ENCODE measurements at regions not wholly inside any gene's neighbourhood (a gene's known extent, or its start where the extent isn't known, plus 50 kb on each side); places are given as distances from the start of the nearest gene placed in this dataset.

- no peak for DNase-seq
These were observed 104.4 kb upstream of the TAB2 start for GRCh38 chr6:149212892-149213801.

- no peak for DNase-seq
These were observed 103.7 kb upstream of the TAB2 start for GRCh38 chr6:149213829-149214228.

- no peak for DNase-seq
These were observed 101.1 kb upstream of the TAB2 start for GRCh38 chr6:149216459-149216858.

- DNase-seq = no peak
These were observed 100.0 kb upstream of the TAB2 start for GRCh38 chr6:149217466-149217888.

- no peak for DNase-seq
These were observed 99.0 kb upstream of the TAB2 start for GRCh38 chr6:149218471-149218870.

GRCh38 chr6:149218915-149219314, 98.6 kb upstream of the TAB2 start:
- DNase-seq = no peak

GRCh38 chr6:149220882-149221773, 96.4 kb upstream of the TAB2 start:
- DNase-seq = no peak

GRCh38 chr6:149221774-149222070, 95.8 kb upstream of the TAB2 start:
- no peak for DNase-seq

GRCh38 chr6:149223120-149223903, 94.2 kb upstream of the TAB2 start:
- no peak for DNase-seq

- DNase-seq = no peak
These were observed 93.6 kb upstream of the TAB2 start for GRCh38 chr6:149223904-149224351.

- DNase-seq = no peak
These were observed 93.1 kb upstream of the TAB2 start for GRCh38 chr6:149224399-149224798.

- no peak for DNase-seq
These were observed 92.1 kb upstream of the TAB2 start for GRCh38 chr6:149225370-149225769.

- no peak for DNase-seq
These were observed 91.6 kb upstream of the TAB2 start for GRCh38 chr6:149225946-149226345.

- no peak for DNase-seq
These were observed 89.7 kb upstream of the TAB2 start for GRCh38 chr6:149227796-149228195.

- no peak for DNase-seq
These were observed 89.1 kb upstream of the TAB2 start for GRCh38 chr6:149228311-149228955.

GRCh38 chr6:149229096-149229495, 88.4 kb upstream of the TAB2 start:
- DNase-seq = no peak

GRCh38 chr6:149230712-149231460, 86.6 kb upstream of the TAB2 start:
- peak in 3 of 51 donors; percentile 20 to 50 (median 38) for DNase-seq

GRCh38 chr6:149231778-149232177, 85.7 kb upstream of the TAB2 start:
- peak in 1 of 51 donors; percentile 22 for DNase-seq

GRCh38 chr6:149233056-149233715, 84.3 kb upstream of the TAB2 start:
- DNase-seq = no peak
